C4-2B (cell line): ENCODE measurements at regions not wholly inside any gene's neighbourhood (a gene's known extent, or its start where the extent isn't known, plus 50 kb on each side); places are given as distances from the start of the nearest gene placed in this dataset.

Experiments
- ZFX ChIP-seq: fragments of 450-650 bp; IDR thresholded peaks from 2 replicates; pipeline ENCODE4 v1.6.1; 2017
- TF ChIP-seq, protein P1 (sequence below): fragments of 450-650 bp; conservative IDR thresholded peaks from 2 replicates; pipeline ENCODE4 v1.5.1; 2017; ENCODE audit warnings: mild to moderate bottlenecking

DNA sequence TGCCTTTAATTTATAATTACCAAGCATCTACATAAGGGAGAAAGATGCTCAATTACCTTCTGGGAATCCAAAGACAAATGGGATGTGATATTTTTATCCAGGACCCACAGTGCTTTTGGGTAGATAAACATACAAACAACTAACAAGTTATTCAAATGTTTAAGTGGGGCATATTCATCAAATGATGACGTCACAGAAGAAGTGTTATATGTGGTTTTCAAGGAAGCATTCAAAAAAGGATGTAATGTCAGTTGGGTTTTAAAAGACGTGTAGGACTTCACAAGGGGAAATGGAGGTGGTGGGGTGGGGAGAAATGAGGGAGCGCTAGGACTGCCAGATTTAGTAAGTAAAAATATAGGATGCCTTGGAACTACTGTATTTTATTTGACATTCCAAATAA, 915.9 kb downstream of the KCNA4 start:
- TF ChIP-seq, protein P1, sequence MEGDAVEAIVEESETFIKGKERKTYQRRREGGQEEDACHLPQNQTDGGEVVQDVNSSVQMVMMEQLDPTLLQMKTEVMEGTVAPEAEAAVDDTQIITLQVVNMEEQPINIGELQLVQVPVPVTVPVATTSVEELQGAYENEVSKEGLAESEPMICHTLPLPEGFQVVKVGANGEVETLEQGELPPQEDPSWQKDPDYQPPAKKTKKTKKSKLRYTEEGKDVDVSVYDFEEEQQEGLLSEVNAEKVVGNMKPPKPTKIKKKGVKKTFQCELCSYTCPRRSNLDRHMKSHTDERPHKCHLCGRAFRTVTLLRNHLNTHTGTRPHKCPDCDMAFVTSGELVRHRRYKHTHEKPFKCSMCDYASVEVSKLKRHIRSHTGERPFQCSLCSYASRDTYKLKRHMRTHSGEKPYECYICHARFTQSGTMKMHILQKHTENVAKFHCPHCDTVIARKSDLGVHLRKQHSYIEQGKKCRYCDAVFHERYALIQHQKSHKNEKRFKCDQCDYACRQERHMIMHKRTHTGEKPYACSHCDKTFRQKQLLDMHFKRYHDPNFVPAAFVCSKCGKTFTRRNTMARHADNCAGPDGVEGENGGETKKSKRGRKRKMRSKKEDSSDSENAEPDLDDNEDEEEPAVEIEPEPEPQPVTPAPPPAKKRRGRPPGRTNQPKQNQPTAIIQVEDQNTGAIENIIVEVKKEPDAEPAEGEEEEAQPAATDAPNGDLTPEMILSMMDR = no peak
- no peak for TF ChIP-seq ZFX
